Endothelial cell (in vitro differentiated cells): ENCODE measurements at regions not wholly inside any gene's neighbourhood (a gene's known extent, or its start where the extent isn't known, plus 50 kb on each side); places are given as distances from the start of the nearest gene placed in this dataset.

ENCODE experiments used
- DNase-seq: peaks from one replicate; pipeline ENCODE4 v3.0.0; 2021; ENCODE audit warnings: low spot score
- H3K27ac Mint-ChIP-seq: one replicate; pipeline ENCODE4 v1.8.0; 2021; ENCODE audit warnings: mixed read lengths, inconsistent platforms; ENCODE audit not compliant: unreplicated experiment
- H3K27me3 Mint-ChIP-seq: one replicate; pipeline ENCODE4 v1.8.0; 2021; ENCODE audit warnings: mild to moderate bottlenecking, moderate library complexity, mixed read lengths, inconsistent platforms; ENCODE audit not compliant: unreplicated experiment
- H3K36me3 Mint-ChIP-seq: one replicate; pipeline ENCODE4 v1.8.0; 2021; ENCODE audit warnings: mild to moderate bottlenecking, low read depth, mixed read lengths, inconsistent platforms; ENCODE audit not compliant: unreplicated experiment
- H3K4me1 Mint-ChIP-seq: one replicate; pipeline ENCODE4 v1.8.0; 2021; ENCODE audit warnings: mild to moderate bottlenecking, mixed read lengths, inconsistent platforms; ENCODE audit not compliant: unreplicated experiment
- H3K4me3 Mint-ChIP-seq: one replicate; pipeline ENCODE4 v1.8.0; 2021; ENCODE audit warnings: mild to moderate bottlenecking, mixed read lengths, inconsistent platforms; ENCODE audit not compliant: unreplicated experiment
- H3K9me3 Mint-ChIP-seq: one replicate; pipeline ENCODE4 v1.8.0; 2021; ENCODE audit warnings: mixed read lengths, inconsistent platforms; ENCODE audit not compliant: unreplicated experiment
- CTCF ChIP-seq: fragments of 200-600 bp; sonication (generic); IDR thresholded peaks from one replicate; pipeline ENCODE4 v1.5.0; 2021; ENCODE audit warnings: antibody characterized with exemption; ENCODE audit not compliant: unreplicated experiment

GRCh38 chr6:17047889-17048288 is 54.0 kb upstream of the STMND1 start:
- Mint-ChIP-seq H3K4me1 (peaks cover 9% of the 10 kb centered on the region), H3K4me3 (no peak overlapping the region), H3K27ac (no peak overlapping the region), H3K27me3 (no peaks in the 10 kb centered on the region), H3K9me3 (no peaks in the 10 kb centered on the region), H3K36me3 (no peaks in the 10 kb centered on the region)
- no peak for DNase-seq
- no peak for TF ChIP-seq CTCF

DNA sequence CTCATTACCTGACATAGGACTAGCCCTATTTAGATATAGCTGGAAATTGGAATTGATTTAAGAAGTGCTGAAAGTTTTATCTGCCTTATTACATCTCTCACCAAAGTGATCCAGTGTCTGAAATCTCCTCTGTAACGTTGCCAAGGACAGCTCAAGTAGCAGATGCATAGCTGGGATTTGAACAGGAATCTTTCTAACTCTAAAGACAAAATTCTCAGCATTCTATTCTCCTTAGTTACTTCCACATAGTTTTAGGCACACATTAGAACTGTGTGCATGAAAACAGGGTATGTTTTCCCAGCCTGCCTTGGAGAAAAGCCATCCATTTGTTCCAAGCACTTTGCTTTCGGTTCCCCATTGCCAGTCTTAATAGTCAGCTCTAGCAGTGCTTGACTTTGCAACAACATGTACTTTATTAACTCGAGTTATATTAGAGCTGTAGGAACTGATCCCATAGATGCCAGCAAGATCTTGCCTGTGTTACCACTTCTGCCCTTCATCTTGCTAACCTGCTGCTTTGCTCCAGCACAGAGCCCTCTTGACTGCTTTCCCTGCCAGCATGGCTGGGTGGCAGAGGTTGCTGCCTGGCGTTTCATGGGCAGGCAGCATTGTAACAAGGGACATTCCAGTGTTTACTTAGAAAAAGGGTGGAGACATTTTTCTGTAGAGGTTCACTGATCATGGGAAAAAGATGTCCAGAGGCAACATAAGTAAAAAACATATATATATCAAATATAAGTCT is 56.1 kb upstream of the STMND1 start:
- Mint-ChIP-seq H3K27ac (no peak overlapping the region), H3K27me3 (no peaks in the 10 kb centered on the region), H3K36me3 (no peaks in the 10 kb centered on the region), H3K4me1 (peaks cover 16% of the 10 kb centered on the region), H3K4me3 (no peak overlapping the region), H3K9me3 (no peaks in the 10 kb centered on the region)
- no peak for TF ChIP-seq CTCF
- DNase-seq: no peak

- no peak for TF ChIP-seq CTCF
- Mint-ChIP-seq H3K4me1 (peaks cover 16% of the 10 kb centered on the region), H3K36me3 (no peaks in the 10 kb centered on the region), H3K27me3 (no peaks in the 10 kb centered on the region), H3K4me3 (no peak overlapping the region), H3K9me3 (no peaks in the 10 kb centered on the region), H3K27ac (peak overlapping the region; percentile 75)
- no peak for DNase-seq
These were observed 58.7 kb upstream of the STMND1 start for GRCh38 chr6:17043148-17043522.

DNA sequence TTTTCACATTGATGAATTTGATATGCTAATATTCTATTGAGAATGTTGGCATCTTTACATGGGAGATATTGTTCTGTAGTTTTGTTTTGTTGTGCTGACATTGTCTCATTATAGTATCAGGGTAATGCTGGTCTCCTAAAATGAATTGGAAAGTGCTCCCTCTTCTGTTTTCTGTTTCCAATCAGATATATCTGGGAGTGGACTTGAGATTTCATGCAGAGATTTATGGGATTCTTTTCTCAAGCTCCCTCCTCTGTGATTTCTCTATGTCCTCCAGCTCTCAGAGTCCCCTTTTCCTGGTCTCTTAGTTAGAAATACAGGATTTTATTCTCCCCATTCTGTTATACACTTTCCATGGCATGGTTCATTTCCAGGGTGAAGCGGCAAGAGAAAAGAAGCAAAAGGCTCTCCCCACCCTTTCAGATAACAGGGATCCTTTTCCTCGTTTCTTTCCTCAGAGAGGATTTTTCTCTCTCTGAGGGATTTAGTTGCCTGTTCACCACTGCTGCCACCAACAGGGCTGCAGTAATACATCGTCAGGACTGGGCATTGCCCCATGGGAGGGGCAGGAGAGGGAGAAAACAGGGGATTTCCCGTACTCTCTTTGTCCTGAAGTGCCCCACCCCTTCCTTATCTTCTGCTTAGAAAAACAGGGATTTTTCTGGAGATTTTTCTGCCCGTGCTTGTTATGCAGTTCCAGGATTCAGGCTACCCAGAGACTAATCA is 59.3 kb upstream of the STMND1 start:
- peak; percentile 59 for DNase-seq
- Mint-ChIP-seq H3K9me3 (no peaks in the 10 kb centered on the region), H3K4me1 (peaks cover 16% of the 10 kb centered on the region), H3K4me3 (no peak overlapping the region), H3K27me3 (no peaks in the 10 kb centered on the region), H3K27ac (peak overlapping the region; percentile 75), H3K36me3 (no peaks in the 10 kb centered on the region)
- no peak for TF ChIP-seq CTCF

- TF ChIP-seq CTCF: no peak
- Mint-ChIP-seq H3K9me3 (no peaks in the 10 kb centered on the region), H3K4me1 (peaks cover 16% of the 10 kb centered on the region), H3K27me3 (no peaks in the 10 kb centered on the region), H3K4me3 (no peak overlapping the region), H3K36me3 (no peaks in the 10 kb centered on the region), H3K27ac (no peak overlapping the region)
- no peak for DNase-seq
These were observed 62.6 kb upstream of the STMND1 start for GRCh38 chr6:17039266-17039665.
